ENCODE measurements at regions not wholly inside any gene's neighbourhood (a gene's known extent, or its start where the extent isn't known, plus 50 kb on each side); places are given as distances from the start of the nearest gene placed in this dataset.

GRCh38 chr18:44153981-44154380, 526.7 kb upstream of the SETBP1 start:
- Mint-ChIP-seq H3K4me1 (ENCODE audit: low read depth) (no peaks in the 10 kb centered on the region), H3K4me3 (no peak overlapping the region), H3K9me3 (no peaks in the 10 kb centered on the region), H3K27me3 (ENCODE audit: low read depth) (no peaks in the 10 kb centered on the region), H3K36me3 (ENCODE audit: insufficient read depth) (no peaks in the 10 kb centered on the region)
- ATAC-seq (no peak), DNase-seq (no peak)

GRCh38 chr18:44156126-44156525, 524.6 kb upstream of the SETBP1 start:
- ATAC-seq (no peak), DNase-seq (no peak)
- no peaks in the 10 kb centered on the region for H3K27me3 Mint-ChIP-seq (ENCODE audit: low read depth)

GRCh38 chr18:44156776-44157335, 523.8 kb upstream of the SETBP1 start:
- DNase-seq, result no peak
- H3K27me3 Mint-ChIP-seq (ENCODE audit: low read depth), result no peaks in the 10 kb centered on the region
- no peak for ATAC-seq

More at GRCh38 chr18:44156126-44156525, 524.6 kb upstream of the SETBP1 start:
- no peak overlapping the region for H3K4me3 Mint-ChIP-seq
- H3K4me1 Mint-ChIP-seq (ENCODE audit: low read depth), result no peaks in the 10 kb centered on the region
- no peaks in the 10 kb centered on the region for H3K36me3 Mint-ChIP-seq (ENCODE audit: insufficient read depth)
- H3K9me3 Mint-ChIP-seq, result no peaks in the 10 kb centered on the region

GRCh38 chr18:44170208-44170880, 510.3 kb upstream of the SETBP1 start:
- ATAC-seq (no peak), DNase-seq (no peak)
- Mint-ChIP-seq H3K9me3 (peaks cover 7% of the 10 kb centered on the region), H3K36me3 (ENCODE audit: insufficient read depth) (no peaks in the 10 kb centered on the region), H3K4me3 (no peak overlapping the region), H3K27me3 (ENCODE audit: low read depth) (no peaks in the 10 kb centered on the region), H3K4me1 (ENCODE audit: low read depth) (no peaks in the 10 kb centered on the region)

More at GRCh38 chr18:44156776-44157335, 523.8 kb upstream of the SETBP1 start:
- H3K9me3 Mint-ChIP-seq, result no peaks in the 10 kb centered on the region
- no peaks in the 10 kb centered on the region for H3K36me3 Mint-ChIP-seq (ENCODE audit: insufficient read depth)
- no peaks in the 10 kb centered on the region for H3K4me1 Mint-ChIP-seq (ENCODE audit: low read depth)
- H3K4me3 Mint-ChIP-seq, result no peak overlapping the region

- no peaks in the 10 kb centered on the region for H3K4me1 Mint-ChIP-seq (ENCODE audit: low read depth)
- no peaks in the 10 kb centered on the region for H3K36me3 Mint-ChIP-seq (ENCODE audit: insufficient read depth)
- H3K27me3 Mint-ChIP-seq (ENCODE audit: low read depth), result no peaks in the 10 kb centered on the region
- ATAC-seq (no peak), DNase-seq (no peak)
- peaks cover 7% of the 10 kb centered on the region for H3K9me3 Mint-ChIP-seq
- H3K4me3 Mint-ChIP-seq, result no peak overlapping the region
Measured at GRCh38 chr18:44171301-44171700, 509.4 kb upstream of the SETBP1 start.

- Mint-ChIP-seq H3K27me3 (ENCODE audit: low read depth) (no peaks in the 10 kb centered on the region), H3K4me1 (ENCODE audit: low read depth) (no peaks in the 10 kb centered on the region), H3K36me3 (ENCODE audit: insufficient read depth) (no peaks in the 10 kb centered on the region), H3K9me3 (peaks cover 11% of the 10 kb centered on the region), H3K4me3 (no peak overlapping the region)
- ATAC-seq, result no peak
- DNase-seq, result no peak
Measured at GRCh38 chr18:44175891-44176290, 504.8 kb upstream of the SETBP1 start.

- no peaks in the 10 kb centered on the region for H3K4me1 Mint-ChIP-seq (ENCODE audit: low read depth)
- H3K27me3 Mint-ChIP-seq (ENCODE audit: low read depth), result no peaks in the 10 kb centered on the region
- H3K36me3 Mint-ChIP-seq (ENCODE audit: insufficient read depth), result no peaks in the 10 kb centered on the region
- no peak overlapping the region for H3K4me3 Mint-ChIP-seq
- DNase-seq (no peak), ATAC-seq (no peak)
- H3K9me3 Mint-ChIP-seq, result peaks cover 7% of the 10 kb centered on the region
Measured at GRCh38 chr18:44178476-44178875, 502.2 kb upstream of the SETBP1 start.

- H3K36me3 Mint-ChIP-seq (ENCODE audit: insufficient read depth), result no peaks in the 10 kb centered on the region
- DNase-seq (no peak), ATAC-seq (no peak)
- H3K4me1 Mint-ChIP-seq (ENCODE audit: low read depth), result no peaks in the 10 kb centered on the region
- H3K9me3 Mint-ChIP-seq, result peaks cover 5% of the 10 kb centered on the region
- H3K27me3 Mint-ChIP-seq (ENCODE audit: low read depth), result no peaks in the 10 kb centered on the region
- no peak overlapping the region for H3K4me3 Mint-ChIP-seq
Measured at GRCh38 chr18:44179693-44180092, 501.0 kb upstream of the SETBP1 start.

GRCh38 chr18:44180683-44181082, 500.0 kb upstream of the SETBP1 start:
- H3K9me3 Mint-ChIP-seq, result peaks cover 3% of the 10 kb centered on the region
- H3K4me3 Mint-ChIP-seq, result no peak overlapping the region
- no peaks in the 10 kb centered on the region for H3K4me1 Mint-ChIP-seq (ENCODE audit: low read depth)
- DNase-seq, result no peak
- H3K27me3 Mint-ChIP-seq (ENCODE audit: low read depth), result no peaks in the 10 kb centered on the region
- no peaks in the 10 kb centered on the region for H3K36me3 Mint-ChIP-seq (ENCODE audit: insufficient read depth)
- no peak for ATAC-seq

- ATAC-seq (no peak), DNase-seq (no peak)
- Mint-ChIP-seq H3K4me3 (no peak overlapping the region), H3K36me3 (ENCODE audit: insufficient read depth) (no peaks in the 10 kb centered on the region), H3K9me3 (peaks cover 3% of the 10 kb centered on the region), H3K4me1 (ENCODE audit: low read depth) (no peaks in the 10 kb centered on the region), H3K27me3 (ENCODE audit: low read depth) (no peaks in the 10 kb centered on the region)
Measured at GRCh38 chr18:44181951-44182747, 498.5 kb upstream of the SETBP1 start.

GRCh38 chr18:44186001-44186400, 494.7 kb upstream of the SETBP1 start:
- H3K4me3 Mint-ChIP-seq, result no peak overlapping the region
- no peaks in the 10 kb centered on the region for H3K4me1 Mint-ChIP-seq (ENCODE audit: low read depth)
- no peak for DNase-seq
- ATAC-seq, result no peak
- H3K36me3 Mint-ChIP-seq (ENCODE audit: insufficient read depth), result no peaks in the 10 kb centered on the region
- H3K9me3 Mint-ChIP-seq, result no peaks in the 10 kb centered on the region
- H3K27me3 Mint-ChIP-seq (ENCODE audit: low read depth), result no peaks in the 10 kb centered on the region

- H3K4me1 Mint-ChIP-seq (ENCODE audit: low read depth), result no peaks in the 10 kb centered on the region
- ATAC-seq (no peak), DNase-seq (no peak)
- H3K4me3 Mint-ChIP-seq, result no peak overlapping the region
- H3K9me3 Mint-ChIP-seq, result no peaks in the 10 kb centered on the region
- no peaks in the 10 kb centered on the region for H3K36me3 Mint-ChIP-seq (ENCODE audit: insufficient read depth)
- H3K27me3 Mint-ChIP-seq (ENCODE audit: low read depth), result no peaks in the 10 kb centered on the region
Measured at GRCh38 chr18:44187090-44187489, 493.6 kb upstream of the SETBP1 start.

GRCh38 chr18:44195394-44196140, 485.1 kb upstream of the SETBP1 start:
- no peak for DNase-seq
- Mint-ChIP-seq H3K9me3 (no peaks in the 10 kb centered on the region), H3K36me3 (ENCODE audit: insufficient read depth) (no peaks in the 10 kb centered on the region), H3K4me3 (no peak overlapping the region), H3K4me1 (ENCODE audit: low read depth) (no peaks in the 10 kb centered on the region), H3K27me3 (ENCODE audit: low read depth) (no peaks in the 10 kb centered on the region)
- ATAC-seq, result no peak

- no peak overlapping the region for H3K4me3 Mint-ChIP-seq
- no peaks in the 10 kb centered on the region for H3K9me3 Mint-ChIP-seq
- no peaks in the 10 kb centered on the region for H3K4me1 Mint-ChIP-seq (ENCODE audit: low read depth)
- H3K27me3 Mint-ChIP-seq (ENCODE audit: low read depth), result no peaks in the 10 kb centered on the region
- no peak for DNase-seq
- H3K36me3 Mint-ChIP-seq (ENCODE audit: insufficient read depth), result no peaks in the 10 kb centered on the region
- ATAC-seq, result no peak
Measured at GRCh38 chr18:44197832-44198611, 482.7 kb upstream of the SETBP1 start.

All from activated T-cell treated with anti-CD3 and anti-CD28 coated beads, Interleukin-2, amount 50 U/mL, for 4 hours (primary cell).